Heart left ventricle (tissue), 13 donors: ENCODE measurements at regions not wholly inside any gene's neighbourhood (a gene's known extent, or its start where the extent isn't known, plus 50 kb on each side); places are given as distances from the start of the nearest gene placed in this dataset.

ENCODE experiments used
- POLR2A ChIP-seq, 2 donors: fragments of 450-650 bp; IDR thresholded peaks; one replicate each; pipeline ENCODE4 v1.6.1; 2017; ENCODE audit warnings: antibody characterized with exemption in 2 of 2, mild to moderate bottlenecking in 2 of 2, moderate library complexity in 2 of 2
- TF ChIP-seq, protein P1 (sequence below), 12 donors: fragments of 200-600 bp; sonication (generic) in 4 of 12; IDR thresholded peaks; one replicate each; pipeline versions ENCODE4 v1.5.0 to v1.8.0; 2018 to 2022; ENCODE audit warnings: antibody characterized with exemption in 12 of 12, mild to moderate bottlenecking in 5 of 12
- donor health status: ischemic (EF 13 %, LVEDD 7.1; RV severe dilation, severe dysfunction).
- donor health status: DM: no; HTN: yes; CAD: no.
- donor health status: DM: no; HTN: no; CAD: no.
- donor health status: ischemic (EF 25% LVEDD 6.9; RV normal size, moderate dysfunction).
- donor health status: ischemic (EF 25% LVEDD 5.7; RV mildly dilated, moderate dysfunction).
- donor health status: ischemic (EF 35%, LVEDD 5.7; RV mildly dilated, moderate dysfunction).
- donor health status: nonischemic (EF 11% LVEDD 7.7; RV severe dilation, severe dysfunction).
- donor health status: DM: yes; HTN: yes; CAD: no.
- donor health status: PGD.
- donor health status: ischemic (EF 29% LVEDD 5.4; RV normal size, mild dysfunction).
- donor health status: nonischemic (EF 23%, LVEDD 6.1; RV moderate dilation, normal function).

- TF ChIP-seq, protein P1, sequence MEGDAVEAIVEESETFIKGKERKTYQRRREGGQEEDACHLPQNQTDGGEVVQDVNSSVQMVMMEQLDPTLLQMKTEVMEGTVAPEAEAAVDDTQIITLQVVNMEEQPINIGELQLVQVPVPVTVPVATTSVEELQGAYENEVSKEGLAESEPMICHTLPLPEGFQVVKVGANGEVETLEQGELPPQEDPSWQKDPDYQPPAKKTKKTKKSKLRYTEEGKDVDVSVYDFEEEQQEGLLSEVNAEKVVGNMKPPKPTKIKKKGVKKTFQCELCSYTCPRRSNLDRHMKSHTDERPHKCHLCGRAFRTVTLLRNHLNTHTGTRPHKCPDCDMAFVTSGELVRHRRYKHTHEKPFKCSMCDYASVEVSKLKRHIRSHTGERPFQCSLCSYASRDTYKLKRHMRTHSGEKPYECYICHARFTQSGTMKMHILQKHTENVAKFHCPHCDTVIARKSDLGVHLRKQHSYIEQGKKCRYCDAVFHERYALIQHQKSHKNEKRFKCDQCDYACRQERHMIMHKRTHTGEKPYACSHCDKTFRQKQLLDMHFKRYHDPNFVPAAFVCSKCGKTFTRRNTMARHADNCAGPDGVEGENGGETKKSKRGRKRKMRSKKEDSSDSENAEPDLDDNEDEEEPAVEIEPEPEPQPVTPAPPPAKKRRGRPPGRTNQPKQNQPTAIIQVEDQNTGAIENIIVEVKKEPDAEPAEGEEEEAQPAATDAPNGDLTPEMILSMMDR (IDR thresholded peaks at IDR 0.05), result no peak
- no peak for TF ChIP-seq POLR2A (IDR thresholded peaks at IDR 0.05)
These were observed 743.8 kb upstream of the LRRN3 start for GRCh38 chr7:110347081-110347480.
